PFSK-1 (cell line): ENCODE measurements at regions not wholly inside any gene's neighbourhood (a gene's known extent, or its start where the extent isn't known, plus 50 kb on each side); places are given as distances from the start of the nearest gene placed in this dataset.

Source experiments
- FOXP2 ChIP-seq: optimal IDR thresholded peaks from 2 replicates; pipeline ENCODE3; 2011; ENCODE audit warnings: borderline replicate concordance, control low read depth, inconsistent platforms; ENCODE audit not compliant: insufficient read depth; ENCODE audit errors: extremely low read length, extremely low read depth
- POLR2AphosphoS5 ChIP-seq: IDR thresholded peaks from 2 replicates; pipeline ENCODE4 v1.6.1; 2012; ENCODE audit warnings: low read depth, mild to moderate bottlenecking, control low read depth, low read length, moderate library complexity
- SIN3A ChIP-seq: IDR thresholded peaks from 2 replicates; pipeline ENCODE4 v1.6.1; 2012; ENCODE audit warnings: mild to moderate bottlenecking, low read length, moderate library complexity, borderline replicate concordance; ENCODE audit not compliant: insufficient read depth
- TAF1 ChIP-seq: IDR thresholded peaks from 2 replicates; pipeline ENCODE4 v1.6.1; 2012; ENCODE audit warnings: low read length, control low read depth, borderline replicate concordance; ENCODE audit not compliant: insufficient read depth
- TF ChIP-seq, protein P1 (sequence below), 2 experiments: IDR thresholded peaks; 2 replicates each; pipeline versions ENCODE4 v1.6.1 to v1.8.0; 2011 to 2012; ENCODE audit warnings: low read depth in 2 of 2, low read length in 2 of 2, control low read depth in 1 of 2, inconsistent platforms in 1 of 2, mild to moderate bottlenecking in 1 of 2, moderate library complexity in 1 of 2; ENCODE audit not compliant: insufficient read depth in 1 of 2

- no peak for TF ChIP-seq POLR2AphosphoS5
- TF ChIP-seq, protein P1, sequence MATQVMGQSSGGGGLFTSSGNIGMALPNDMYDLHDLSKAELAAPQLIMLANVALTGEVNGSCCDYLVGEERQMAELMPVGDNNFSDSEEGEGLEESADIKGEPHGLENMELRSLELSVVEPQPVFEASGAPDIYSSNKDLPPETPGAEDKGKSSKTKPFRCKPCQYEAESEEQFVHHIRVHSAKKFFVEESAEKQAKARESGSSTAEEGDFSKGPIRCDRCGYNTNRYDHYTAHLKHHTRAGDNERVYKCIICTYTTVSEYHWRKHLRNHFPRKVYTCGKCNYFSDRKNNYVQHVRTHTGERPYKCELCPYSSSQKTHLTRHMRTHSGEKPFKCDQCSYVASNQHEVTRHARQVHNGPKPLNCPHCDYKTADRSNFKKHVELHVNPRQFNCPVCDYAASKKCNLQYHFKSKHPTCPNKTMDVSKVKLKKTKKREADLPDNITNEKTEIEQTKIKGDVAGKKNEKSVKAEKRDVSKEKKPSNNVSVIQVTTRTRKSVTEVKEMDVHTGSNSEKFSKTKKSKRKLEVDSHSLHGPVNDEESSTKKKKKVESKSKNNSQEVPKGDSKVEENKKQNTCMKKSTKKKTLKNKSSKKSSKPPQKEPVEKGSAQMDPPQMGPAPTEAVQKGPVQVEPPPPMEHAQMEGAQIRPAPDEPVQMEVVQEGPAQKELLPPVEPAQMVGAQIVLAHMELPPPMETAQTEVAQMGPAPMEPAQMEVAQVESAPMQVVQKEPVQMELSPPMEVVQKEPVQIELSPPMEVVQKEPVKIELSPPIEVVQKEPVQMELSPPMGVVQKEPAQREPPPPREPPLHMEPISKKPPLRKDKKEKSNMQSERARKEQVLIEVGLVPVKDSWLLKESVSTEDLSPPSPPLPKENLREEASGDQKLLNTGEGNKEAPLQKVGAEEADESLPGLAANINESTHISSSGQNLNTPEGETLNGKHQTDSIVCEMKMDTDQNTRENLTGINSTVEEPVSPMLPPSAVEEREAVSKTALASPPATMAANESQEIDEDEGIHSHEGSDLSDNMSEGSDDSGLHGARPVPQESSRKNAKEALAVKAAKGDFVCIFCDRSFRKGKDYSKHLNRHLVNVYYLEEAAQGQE (IDR thresholded peaks at IDR 0.05; ENCODE audit: insufficient read depth in 1 of 2, low read depth in 2 of 2, low read length in 2 of 2): no peak
- no peak for TF ChIP-seq FOXP2
Observed at GRCh38 chr12:128077211-128077916, 189.6 kb upstream of the TMEM132C start.

- TF ChIP-seq TAF1: no peak
- TF ChIP-seq, protein P1 (IDR thresholded peaks at IDR 0.05; ENCODE audit: insufficient read depth in 1 of 2, low read depth in 2 of 2, low read length in 2 of 2): no peak
- no peak for TF ChIP-seq POLR2AphosphoS5
- TF ChIP-seq FOXP2: no peak
- no peak for TF ChIP-seq SIN3A
Observed at GRCh38 chr12:128077917-128078298, 189.1 kb upstream of the TMEM132C start.

DNA sequence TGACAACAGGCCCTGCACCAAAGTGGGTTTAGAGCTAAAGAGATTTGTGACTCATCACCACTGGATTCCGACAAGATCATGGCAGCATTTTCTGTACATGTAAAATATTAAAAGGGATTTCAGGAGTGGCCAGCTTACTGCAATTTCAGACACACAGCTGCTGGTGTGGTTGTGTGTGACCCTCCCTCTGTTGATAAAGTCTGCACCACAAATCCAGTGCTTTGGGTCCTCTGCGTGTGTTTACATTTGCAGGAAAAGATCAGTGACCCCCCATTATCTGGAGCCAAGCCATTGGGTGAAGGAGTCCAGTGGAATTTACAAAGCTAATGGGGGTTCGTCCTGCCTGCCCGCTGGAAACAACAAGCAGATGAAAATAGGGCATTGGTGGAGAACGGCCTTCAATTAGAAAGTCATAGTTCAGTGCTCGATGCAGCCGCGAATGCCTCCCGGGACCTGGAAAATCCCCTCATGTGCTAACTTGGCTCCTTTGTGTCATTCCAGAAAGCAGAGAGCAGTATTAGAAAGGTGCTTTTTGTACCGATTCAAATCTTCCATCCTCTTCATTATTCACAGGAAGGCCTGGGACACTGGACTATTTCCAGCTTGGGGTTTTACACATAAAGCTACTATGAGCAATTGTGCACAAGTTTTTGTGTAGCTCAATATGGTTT lies 188.5 kb upstream of the TMEM132C start:
- TF ChIP-seq, protein P1 (IDR thresholded peaks at IDR 0.05; ENCODE audit: insufficient read depth in 1 of 2, low read depth in 2 of 2, low read length in 2 of 2): no peak
- TF ChIP-seq TAF1: no peak
- TF ChIP-seq SIN3A: no peak
- TF ChIP-seq POLR2AphosphoS5: no peak
- no peak for TF ChIP-seq FOXP2

GRCh38 chr12:128079446-128079845 lies 187.5 kb upstream of the TMEM132C start:
- TF ChIP-seq FOXP2: no peak
- TF ChIP-seq TAF1: no peak
- TF ChIP-seq, protein P1 (IDR thresholded peaks at IDR 0.05; ENCODE audit: insufficient read depth in 1 of 2, low read depth in 2 of 2, low read length in 2 of 2): no peak
- TF ChIP-seq POLR2AphosphoS5: no peak
- TF ChIP-seq SIN3A: no peak
